GM06990 (cell line): ENCODE measurements at regions not wholly inside any gene's neighbourhood (a gene's known extent, or its start where the extent isn't known, plus 50 kb on each side); places are given as distances from the start of the nearest gene placed in this dataset.
A peak's percentile ranks its signal among the peaks of the same experiment; 100 is the strongest.

Experiments used
- DNase-seq: peaks from one replicate; pipeline ENCODE4 v3.0.0-alpha.2; 2011; ENCODE audit not compliant: insufficient read length; ENCODE audit errors: extremely low read depth
- H3K27me3 ChIP-seq: replicated peaks from 2 replicates; pipeline ENCODE4 v1.6.0; 2011; ENCODE audit warnings: low read length; ENCODE audit not compliant: control insufficient read depth, insufficient read depth
- H3K36me3 ChIP-seq: 2 replicates; pipeline ENCODE4 v1.5.1; 2011; ENCODE audit warnings: low read length; ENCODE audit not compliant: control insufficient read depth, insufficient read depth
- H3K4me3 ChIP-seq: replicated peaks from 2 replicates; pipeline ENCODE4 v1.5.1; 2011; ENCODE audit warnings: low read depth, mild to moderate bottlenecking, control low read depth, low read length
- CTCF ChIP-seq: IDR thresholded peaks from 2 replicates; pipeline ENCODE4 v1.5.1; 2011; ENCODE audit warnings: low read length, control low read depth, mild to moderate bottlenecking, inconsistent platforms; ENCODE audit not compliant: insufficient read depth, poor library complexity, severe bottlenecking

GRCh38 chr16:80231888-80232287 is 308.9 kb upstream of the DYNLRB2 start:
- Histone ChIP-seq H3K4me3 (no peak overlapping the region), H3K36me3 (no peaks in the 10 kb centered on the region), H3K27me3 (no peaks in the 10 kb centered on the region)
- no peak for TF ChIP-seq CTCF
- DNase-seq = peak; percentile 23

- Histone ChIP-seq H3K27me3 (no peaks in the 10 kb centered on the region), H3K4me3 (no peak overlapping the region), H3K36me3 (no peaks in the 10 kb centered on the region)
- TF ChIP-seq CTCF = no peak
- DNase-seq = no peak
These were observed 309.7 kb upstream of the DYNLRB2 start for GRCh38 chr16:80231121-80231520.

GRCh38 chr16:80230328-80231120 is 310.3 kb upstream of the DYNLRB2 start:
- no peak for TF ChIP-seq CTCF
- Histone ChIP-seq H3K27me3 (no peaks in the 10 kb centered on the region), H3K4me3 (no peak overlapping the region), H3K36me3 (no peaks in the 10 kb centered on the region)
- DNase-seq = no peak

GRCh38 chr16:80226499-80226898 is 314.3 kb upstream of the DYNLRB2 start:
- no peaks in the 10 kb centered on the region for H3K27me3 ChIP-seq
- no peak for TF ChIP-seq CTCF
- no peak overlapping the region for H3K4me3 ChIP-seq
- no peak for DNase-seq
- no peaks in the 10 kb centered on the region for H3K36me3 ChIP-seq

- no peaks in the 10 kb centered on the region for H3K27me3 ChIP-seq
- H3K4me3 ChIP-seq = no peak overlapping the region
- no peaks in the 10 kb centered on the region for H3K36me3 ChIP-seq
- no peak for TF ChIP-seq CTCF
- no peak for DNase-seq
These were observed 330.0 kb upstream of the DYNLRB2 start for GRCh38 chr16:80210787-80211186.
